Caki2 (cell line): ENCODE measurements at regions not wholly inside any gene's neighbourhood (a gene's known extent, or its start where the extent isn't known, plus 50 kb on each side); places are given as distances from the start of the nearest gene placed in this dataset.

ENCODE experiments used
- DNase-seq: peaks from one replicate; pipeline ENCODE4 v3.0.0-alpha.2; 2015; ENCODE audit warnings: low read depth
- in situ Hi-C: cut with HindIII; loops from 2 replicates; pipeline ENCODE4 v1.10.0; 2016; ENCODE audit warnings: low sequenced_read_pairs, low pct_unique_long_range_greater_than_20kb, mixed read lengths

DNA sequence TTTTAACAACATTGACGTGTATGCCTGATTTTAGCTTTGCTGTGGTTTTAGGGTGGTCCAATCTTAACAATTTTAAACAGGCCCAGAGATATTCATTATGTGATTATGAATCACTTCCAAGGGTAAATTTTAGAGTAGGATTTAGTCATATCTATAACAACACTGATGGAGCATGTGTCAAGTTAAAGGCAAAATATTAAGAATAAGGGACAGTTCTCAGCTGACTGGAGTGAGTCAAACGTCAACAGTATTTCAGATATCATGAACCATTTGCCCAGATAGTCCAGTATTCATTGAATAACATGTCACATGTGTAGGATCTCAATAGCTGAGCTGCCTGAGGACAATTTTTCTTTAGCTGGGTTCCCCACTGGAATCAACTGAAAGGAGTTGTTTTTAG, 61.3 kb upstream of the VCX2 start:
- DNase-seq: no peak
- in situ Hi-C loops: no loop called here

DNA sequence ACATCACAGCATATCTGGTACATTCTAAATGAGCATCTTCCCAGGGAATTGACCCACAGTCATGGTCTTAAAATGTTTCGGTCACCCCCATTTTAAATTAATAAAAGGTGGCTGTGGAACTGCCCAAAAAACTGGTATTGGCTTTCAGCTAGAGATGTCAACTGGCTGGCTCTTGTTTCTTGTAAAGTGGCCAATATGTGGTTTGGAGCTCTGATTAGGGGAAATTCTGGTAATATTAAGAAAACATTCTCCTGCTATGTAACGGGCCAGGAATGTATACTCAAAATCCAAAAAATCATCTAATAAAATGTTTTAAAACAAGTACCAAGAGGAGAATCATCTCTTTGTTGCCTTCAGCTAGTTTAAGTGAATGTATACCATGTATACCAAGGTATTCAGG, 62.0 kb upstream of the VCX2 start:
- in situ Hi-C loops: no loop called here
- no peak for DNase-seq

DNA sequence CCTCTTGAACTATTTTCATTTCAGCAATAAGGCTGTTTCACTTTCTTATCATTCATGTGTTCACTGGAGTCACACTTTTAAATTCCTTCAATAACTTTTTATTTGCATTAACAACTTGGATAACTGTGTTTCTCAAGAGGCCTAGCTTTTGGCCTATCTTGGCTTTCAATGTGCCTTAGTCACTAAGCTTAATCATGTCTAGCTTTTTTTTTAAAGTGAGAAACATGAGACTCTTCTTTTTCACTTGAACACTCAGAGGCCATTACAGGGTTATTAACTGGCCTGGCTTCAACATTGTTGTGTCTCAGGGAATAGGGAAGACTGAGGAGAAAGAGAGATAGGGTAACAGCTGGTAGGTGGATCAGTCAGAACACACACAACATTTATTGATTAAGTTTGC, 64.0 kb upstream of the VCX2 start:
- in situ Hi-C loops: no loop called here
- no peak for DNase-seq

DNA sequence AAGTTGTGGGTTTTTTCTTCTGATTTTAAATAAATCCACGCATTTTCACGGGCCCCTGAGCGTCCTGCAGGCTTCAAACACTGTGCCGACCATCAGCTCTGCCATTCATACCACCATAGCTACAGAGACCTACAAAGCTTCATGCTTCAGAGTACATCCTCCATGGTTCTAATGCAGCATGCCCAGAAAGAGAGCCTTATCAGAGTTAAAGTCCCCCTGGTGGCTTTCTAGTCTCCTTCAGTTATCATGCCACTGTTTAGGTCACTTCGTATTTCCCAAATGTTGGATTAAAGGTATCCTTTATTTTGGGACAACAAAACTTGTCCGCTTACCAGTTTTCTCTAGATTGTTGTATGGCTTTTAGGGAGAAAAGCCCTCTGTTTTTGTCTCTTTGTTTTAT, 66.7 kb upstream of the VCX2 start:
- in situ Hi-C loops: no loop called here
- DNase-seq: no peak

DNA sequence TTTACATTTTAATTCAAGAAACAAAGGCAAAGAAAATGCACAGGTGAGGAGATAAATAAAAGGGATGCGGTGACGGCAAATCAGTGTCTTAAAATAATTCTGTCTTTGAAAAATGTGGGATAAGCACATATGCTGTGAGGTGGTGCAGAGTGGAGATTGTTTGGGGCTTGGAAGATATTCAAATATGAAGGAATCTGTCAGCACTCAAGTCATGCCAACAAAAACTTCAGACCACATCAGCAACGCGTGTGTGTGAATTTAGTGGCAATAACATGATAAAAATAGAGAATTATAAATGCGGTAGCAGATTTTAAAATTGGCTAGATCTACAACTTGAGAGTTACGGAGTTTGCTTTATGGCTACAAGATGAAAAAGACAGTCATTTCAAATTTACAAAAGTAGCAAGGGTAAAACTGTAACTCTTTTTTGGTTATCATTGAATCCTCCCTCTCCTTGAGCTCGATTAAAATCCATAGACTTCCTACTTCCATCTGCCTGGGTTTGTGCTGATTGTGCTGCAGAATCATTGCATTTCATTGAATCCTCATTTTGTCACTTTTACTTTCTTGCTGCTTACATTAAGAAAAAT, 71.5 kb upstream of the VCX2 start:
- in situ Hi-C loops: no loop called here
- no peak for DNase-seq

DNA sequence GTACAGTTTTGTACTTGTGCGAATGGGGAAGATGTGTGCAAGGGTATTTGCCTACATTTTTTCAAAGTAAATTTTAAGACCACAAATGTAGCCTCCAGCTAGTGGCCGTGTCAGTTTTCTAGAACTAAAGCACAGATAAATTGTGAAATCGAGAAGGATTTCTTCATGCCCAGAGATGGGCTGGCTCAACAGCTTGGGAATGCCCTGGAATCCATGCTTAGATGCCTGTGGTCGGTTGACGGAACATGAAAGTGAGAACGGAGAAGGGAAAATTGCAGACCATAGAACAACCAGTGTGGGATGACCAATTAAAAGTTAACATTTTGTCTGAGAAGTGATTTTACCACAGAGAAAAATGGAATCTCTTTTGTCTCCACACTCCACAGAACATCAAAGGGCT, 73.2 kb upstream of the VCX2 start:
- in situ Hi-C loops: no loop called here

DNA sequence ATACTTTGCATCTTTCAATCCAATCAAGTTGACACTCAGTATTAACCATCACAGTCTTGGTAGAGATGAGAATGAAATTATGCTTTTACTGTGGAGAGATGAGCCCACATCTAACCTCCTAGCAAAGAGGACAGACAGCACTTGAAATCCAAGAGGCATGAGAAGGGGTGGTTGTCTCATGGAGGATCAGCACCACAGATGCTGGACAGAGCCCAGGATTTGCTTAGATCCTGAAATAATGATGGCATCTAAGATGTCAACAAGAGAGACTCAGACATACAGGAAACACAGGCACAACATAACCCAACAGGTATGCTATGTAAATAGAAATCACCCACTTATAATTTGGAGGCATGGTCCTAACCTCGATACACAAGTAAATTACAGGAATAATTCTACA, 74.3 kb upstream of the VCX2 start:
- in situ Hi-C loops: no loop called here
- no peak for DNase-seq

More for the DNA sequence above, 73.2 kb upstream of the VCX2 start:
- DNase-seq: no peak

DNA sequence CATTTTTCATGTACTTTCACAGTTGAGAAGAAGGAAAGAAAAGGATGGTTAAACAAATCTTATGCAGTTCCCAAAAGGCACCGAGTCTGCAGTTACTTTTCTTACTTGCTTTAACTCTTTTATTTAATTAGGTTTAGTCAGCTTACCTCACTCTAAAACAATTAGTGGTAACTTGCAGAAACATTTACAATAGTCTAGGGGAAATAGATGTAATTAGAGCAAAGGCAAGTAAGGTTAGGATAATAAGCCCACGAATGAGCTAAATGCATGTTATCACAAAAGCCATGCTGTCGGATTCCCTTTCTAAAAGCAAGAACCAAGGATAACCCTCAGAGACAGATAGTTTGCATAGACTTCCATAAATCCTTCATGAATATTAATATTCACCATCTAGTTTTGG, 82.0 kb upstream of the VCX2 start:
- DNase-seq: no peak
- in situ Hi-C loops: no loop called here

DNA sequence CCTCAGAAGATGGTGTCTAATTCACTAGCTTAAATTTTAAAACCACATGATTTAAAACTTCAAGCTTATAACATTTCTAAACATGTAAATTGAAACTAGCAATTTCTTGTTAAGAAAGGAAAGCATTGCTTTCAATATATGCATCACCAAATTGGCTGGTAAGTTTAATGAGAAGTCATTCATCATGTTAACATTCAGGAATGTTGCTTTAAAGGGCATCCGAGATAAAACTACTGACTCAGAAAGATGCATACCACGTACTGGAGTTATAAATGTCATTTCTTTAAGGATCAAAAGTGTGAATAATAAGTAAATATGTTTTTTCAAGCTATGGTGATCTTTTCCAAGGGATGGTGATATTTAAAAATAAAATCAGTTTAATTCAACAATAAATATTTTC, 83.3 kb upstream of the VCX2 start:
- no peak for DNase-seq
- in situ Hi-C loops: no loop called here

DNA sequence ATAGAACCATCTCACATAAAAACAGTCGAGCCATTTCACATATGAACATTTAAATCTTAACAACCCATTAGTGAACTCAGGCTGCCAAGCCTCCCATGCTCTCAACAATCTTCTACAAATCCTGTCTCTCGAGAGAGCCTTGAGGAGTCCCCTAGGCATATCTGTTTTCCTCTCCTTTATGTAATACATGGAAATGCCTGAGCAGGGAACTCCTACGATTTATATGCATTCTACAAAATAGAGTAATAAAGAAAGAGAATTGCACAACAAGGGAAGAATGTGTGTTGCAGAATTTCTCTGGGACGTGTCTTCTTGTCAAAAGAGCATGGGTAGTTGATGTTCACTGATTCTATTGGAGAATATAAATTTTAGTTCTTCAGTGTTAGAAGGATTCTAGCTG, 101.8 kb upstream of the VCX2 start:
- in situ Hi-C loops: no loop called here
- no peak for DNase-seq

DNA sequence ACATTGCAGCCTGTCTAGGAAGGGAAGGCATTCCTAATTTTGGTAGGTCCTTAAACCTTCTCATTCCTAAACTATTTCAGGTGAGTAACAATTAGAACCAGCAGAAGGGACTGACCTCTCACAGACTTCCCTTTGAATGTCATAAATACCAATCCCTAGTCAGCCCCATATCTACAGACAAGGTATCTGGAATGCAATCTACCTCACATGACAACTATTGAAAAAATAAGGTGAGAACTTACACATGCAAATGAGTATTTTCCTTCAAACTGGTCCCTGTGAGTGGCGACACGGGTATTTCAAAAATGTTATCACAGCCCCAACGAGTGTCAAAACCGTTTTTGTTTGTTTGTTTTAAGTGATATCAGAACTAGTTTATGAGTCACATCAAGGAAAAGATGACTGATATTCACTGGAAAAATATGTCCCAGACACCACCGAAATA, 102.4 kb upstream of the VCX2 start:
- peak; percentile 71 for DNase-seq
- in situ Hi-C loops: no loop called here

DNA sequence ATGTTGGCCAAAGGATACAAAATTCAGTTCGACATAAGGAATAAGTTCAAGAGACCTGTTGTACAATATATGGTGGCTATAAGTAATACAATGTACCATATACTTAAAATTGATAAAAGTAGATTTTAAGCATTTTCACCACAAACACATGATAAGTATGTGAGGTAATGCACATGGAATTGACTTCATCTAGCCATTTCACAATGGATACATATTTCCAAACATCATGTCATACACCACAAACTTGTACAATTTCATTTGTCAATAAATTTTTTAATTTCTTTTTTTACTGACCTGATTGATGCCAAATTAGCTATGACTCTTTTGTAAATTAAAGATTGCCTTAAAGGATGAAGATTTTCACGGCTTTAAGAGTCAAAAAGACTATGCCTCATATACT, 103.1 kb upstream of the VCX2 start:
- DNase-seq: no peak
- in situ Hi-C loops: no loop called here

DNA sequence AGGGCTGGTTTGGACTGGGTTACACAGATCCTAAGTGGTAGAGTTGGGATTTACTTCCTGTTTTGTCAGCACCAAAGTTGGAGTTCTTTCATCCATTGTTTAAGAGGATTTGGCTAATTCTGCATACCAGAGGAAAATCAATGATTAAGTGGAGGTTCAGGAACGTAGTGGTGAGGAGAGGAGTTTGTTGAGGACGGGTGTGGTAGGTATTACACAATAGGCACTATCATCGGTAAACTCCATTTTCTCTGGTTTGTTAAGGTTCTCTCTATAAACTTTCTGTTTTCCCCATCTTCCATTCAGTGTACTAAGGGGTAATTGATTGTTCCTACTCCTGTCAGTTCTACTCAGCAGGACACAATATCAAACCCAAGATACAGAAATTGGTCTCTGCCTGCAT, 107.5 kb upstream of the VCX2 start:
- in situ Hi-C loops: no loop called here
- no peak for DNase-seq

DNA sequence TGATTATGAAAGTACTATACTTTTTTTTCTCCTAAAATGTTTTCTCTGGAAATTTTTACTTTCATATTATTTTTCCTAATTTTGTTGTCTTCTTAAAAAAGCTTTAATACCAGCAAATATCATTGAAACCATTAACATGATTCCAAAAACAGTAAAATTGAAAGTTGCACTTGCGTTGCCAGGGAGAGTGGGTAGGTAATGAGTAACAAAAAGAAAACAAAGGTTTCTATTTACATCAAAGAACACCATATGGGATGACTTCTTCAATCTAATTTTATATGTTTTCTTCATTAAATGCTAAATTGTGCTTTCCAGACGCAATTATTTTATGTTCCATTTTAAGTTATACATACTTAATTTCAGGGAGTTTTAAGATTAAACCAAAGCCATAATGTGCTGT, 108.3 kb upstream of the VCX2 start:
- in situ Hi-C loops: no loop called here
- DNase-seq: no peak

DNA sequence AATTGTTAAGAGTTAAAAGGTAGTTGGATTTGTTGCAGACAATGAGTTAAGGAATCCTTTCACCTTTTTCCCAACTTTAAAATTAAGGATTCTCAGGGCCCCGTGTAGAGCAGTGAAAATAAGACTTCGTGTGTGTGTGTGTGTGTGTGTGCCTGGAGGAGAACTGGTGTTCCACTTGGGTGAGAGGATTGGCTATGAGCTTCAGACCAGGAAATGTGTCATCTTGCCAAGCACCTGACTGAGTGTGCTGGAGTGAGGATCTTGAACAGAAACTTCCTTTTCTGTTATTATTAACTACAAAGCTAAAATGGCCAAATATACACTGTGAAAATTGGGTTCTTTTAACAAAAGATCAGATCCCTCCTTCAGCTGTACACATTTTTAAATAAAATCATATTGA, 113.1 kb upstream of the VCX2 start:
- DNase-seq: no peak
- in situ Hi-C loops: no loop called here

DNA sequence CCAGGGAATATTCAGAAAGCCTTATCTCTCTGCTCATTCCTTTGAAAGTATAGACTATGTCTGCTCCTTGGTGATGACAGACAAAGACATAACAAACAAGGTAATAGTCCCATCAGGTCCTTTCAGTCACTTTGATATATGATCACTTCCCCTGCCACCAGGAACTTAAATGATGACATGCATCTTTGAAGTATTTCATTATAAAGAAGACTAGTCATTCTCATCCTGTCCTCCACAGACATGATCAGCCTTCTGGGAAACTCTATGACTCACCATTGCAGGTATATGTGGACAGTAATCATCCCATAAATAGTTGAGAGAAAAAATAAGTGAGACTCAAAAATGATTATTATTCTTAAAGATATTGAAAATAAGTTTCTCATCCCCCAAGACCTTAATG, 117.5 kb upstream of the VCX2 start:
- DNase-seq: no peak
- in situ Hi-C loops: no loop called here

DNA sequence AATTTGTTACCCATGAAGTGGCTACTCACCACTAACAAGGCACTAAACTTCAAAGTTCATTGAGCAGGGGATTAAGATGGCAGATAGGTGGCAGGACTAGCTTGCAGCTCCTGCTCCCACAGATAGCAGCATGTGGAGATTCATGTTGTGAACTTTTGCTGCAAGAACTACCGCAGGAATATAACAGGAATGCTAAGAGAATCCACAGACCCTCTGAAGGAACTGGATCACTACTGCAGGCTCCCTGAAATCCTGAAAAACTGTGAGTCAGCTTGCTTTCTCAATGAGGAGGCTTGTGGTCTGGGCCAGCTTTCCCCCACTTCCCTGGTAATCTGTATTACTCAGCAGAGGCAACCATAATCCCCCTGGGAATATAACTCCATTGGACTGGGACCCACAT, 118.5 kb upstream of the VCX2 start:
- no peak for DNase-seq
- in situ Hi-C loops: no loop called here

DNA sequence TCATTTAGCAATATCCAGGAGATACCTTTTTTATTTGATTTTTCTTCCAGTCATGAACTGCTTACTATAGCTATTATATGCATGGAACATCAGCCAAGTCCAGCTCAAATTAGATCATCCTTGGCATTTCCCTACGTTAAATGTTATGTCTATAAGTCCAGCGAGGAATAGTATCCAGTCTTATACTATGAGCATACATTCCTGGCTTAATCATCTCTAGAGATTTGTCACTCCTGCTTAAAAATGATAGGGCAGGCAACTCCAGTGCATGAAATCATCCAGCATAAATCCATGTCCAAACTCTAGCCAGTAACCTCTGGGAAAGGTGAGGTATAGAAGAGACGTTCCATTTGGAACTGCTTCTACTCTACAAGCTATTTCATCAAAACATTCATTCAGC, 126.7 kb upstream of the VCX2 start:
- in situ Hi-C loops: no loop called here
- no peak for DNase-seq

DNA sequence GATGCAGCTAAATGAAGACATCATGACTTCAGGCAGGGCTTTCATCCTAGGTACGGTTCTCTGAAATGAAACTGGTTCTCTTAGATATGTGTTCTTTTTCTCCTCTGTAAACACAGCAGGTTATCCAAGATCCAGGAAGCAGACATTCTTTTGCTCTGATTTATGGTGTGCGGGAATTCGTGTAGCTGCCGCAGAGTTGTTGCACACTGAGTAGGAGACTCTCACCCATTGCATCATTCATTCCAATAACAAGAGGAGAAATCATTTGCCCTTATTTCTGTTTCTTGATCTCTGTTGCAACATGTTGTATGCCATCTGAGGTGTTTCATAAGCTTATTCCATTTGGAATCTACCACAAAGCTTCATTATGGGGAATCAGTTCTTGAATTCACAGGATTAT, 133.6 kb upstream of the VCX2 start:
- DNase-seq: no peak
- in situ Hi-C loops: no loop called here

DNA sequence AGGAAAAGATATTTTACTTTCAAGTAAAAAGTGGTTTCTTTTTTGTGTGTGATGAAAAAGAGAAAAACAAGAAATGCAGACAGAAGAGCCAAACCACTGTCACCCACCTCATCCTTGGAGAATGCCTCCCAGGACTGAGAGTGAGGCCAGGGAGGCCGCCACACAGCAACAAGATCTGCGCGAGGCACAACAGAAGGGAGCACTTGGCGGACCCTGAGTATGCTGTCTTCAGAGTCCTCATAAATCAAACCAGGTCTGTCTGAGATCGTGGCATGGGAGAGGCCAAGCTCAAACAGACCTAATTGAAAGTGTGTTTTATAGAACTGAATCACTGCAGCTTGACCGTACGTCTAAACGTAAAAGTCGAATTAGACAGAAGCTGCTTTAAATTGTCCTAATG, 134.3 kb upstream of the VCX2 start:
- in situ Hi-C loops: no loop called here
- no peak for DNase-seq
